GM18951 (cell line): ENCODE measurements at regions not wholly inside any gene's neighbourhood (a gene's known extent, or its start where the extent isn't known, plus 50 kb on each side); places are given as distances from the start of the nearest gene placed in this dataset.

Experiments
- POLR2A ChIP-seq: IDR thresholded peaks from 4 replicates; pipeline ENCODE4 v1.6.1; 2011; ENCODE audit warnings: mild to moderate bottlenecking; ENCODE audit not compliant: insufficient read length, insufficient read depth; ENCODE audit errors: extremely low read depth
- in situ Hi-C: fragments of 300-500 bp; cut with MboI; formaldehyde crosslinking; loops from one replicate; pipeline ENCODE4 v1.12.0; 2022; ENCODE audit warnings: low sequenced_read_pairs, mixed read lengths, inconsistent platforms; ENCODE audit not compliant: unreplicated experiment

DNA sequence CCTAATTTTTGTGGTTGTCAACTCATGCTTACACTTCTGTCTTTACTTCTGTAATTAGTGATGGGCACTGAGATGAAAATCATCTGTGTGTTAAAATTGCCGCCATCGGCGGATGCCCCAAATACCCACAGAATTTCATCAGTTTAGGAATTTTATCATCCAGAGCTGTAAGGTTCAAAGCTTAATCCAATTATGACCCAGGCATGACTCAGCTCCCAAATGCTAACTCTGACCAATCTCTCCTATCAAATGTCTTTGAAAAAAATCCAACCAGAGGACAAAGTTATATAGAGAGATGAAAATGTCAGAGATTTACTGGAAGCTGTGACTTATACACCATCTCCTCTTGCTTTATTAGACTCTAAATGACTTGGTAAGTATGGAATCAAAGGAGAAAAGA is 1048.7 kb upstream of the PRKX start:
- TF ChIP-seq POLR2A: no peak
- in situ Hi-C loops: no loop called here

DNA sequence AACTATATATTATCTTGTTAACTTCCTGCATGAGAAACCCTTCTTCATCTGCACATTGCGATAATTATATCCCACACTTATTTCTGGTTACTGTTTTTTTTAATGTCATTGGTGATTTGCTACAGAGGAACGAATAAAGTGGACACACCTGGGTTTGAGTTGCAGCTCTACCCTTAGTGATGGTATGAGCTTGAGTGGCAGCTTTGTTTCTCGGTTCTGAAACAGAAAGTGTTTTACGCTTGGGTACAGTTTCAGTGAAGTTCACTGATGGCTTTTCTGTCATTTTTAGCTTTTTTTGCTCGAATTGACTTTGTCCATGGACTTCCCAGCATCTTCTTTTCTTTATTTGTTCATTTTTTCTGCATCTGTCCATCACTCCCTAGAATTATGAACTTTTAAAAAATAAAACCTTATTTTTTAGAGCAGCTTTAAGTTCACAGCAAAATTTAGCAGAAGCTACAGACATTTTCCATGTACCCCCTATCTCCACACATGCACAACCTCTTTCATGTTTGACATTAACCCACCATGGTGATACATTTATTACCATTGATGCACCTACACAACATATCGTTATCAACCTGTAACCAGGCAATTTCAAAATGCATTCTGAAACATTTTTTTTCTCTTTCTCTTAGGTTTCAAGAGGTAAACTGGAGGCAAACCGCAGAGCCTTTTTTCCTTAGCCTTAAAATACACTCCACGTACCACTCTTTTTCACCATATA is 1041.6 kb upstream of the PRKX start:
- in situ Hi-C loops: no loop called here
- no peak for TF ChIP-seq POLR2A

DNA sequence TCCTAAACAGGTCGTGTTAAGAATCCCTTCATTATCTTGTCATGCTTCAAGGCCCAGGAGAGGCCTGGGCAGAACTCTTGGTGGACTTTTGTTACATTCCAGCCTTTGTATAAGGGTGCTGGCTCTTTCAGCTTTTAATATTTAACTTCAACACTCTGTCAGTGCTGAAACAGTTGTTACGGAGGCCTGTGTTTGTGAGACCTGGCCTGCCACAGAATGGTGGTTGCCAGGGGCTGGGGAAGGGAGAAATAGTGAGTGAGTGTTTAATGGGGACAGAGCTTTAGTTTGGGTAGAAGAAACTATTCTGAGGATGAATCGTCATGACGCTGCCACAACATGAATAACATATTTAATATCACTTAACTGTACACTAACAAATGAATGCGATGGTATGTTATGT is 1027.6 kb upstream of the PRKX start:
- TF ChIP-seq POLR2A: no peak
- in situ Hi-C loops: no loop called here

DNA sequence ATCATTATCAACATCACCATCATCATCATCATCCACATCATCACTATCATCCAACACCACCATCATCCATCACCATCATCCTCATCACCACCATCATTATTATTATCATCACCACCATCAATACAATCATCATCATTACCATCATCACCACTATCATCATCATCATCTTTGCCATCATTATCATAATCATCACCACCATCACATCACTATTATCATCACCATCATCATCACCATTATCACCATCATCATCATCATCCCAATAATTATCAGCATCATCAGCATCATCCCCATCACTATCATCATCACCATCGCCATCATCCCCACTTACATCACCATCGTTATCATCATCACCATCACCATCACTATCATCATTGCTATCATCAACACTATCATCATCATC is 1021.9 kb upstream of the PRKX start:
- in situ Hi-C loops: no loop called here

DNA sequence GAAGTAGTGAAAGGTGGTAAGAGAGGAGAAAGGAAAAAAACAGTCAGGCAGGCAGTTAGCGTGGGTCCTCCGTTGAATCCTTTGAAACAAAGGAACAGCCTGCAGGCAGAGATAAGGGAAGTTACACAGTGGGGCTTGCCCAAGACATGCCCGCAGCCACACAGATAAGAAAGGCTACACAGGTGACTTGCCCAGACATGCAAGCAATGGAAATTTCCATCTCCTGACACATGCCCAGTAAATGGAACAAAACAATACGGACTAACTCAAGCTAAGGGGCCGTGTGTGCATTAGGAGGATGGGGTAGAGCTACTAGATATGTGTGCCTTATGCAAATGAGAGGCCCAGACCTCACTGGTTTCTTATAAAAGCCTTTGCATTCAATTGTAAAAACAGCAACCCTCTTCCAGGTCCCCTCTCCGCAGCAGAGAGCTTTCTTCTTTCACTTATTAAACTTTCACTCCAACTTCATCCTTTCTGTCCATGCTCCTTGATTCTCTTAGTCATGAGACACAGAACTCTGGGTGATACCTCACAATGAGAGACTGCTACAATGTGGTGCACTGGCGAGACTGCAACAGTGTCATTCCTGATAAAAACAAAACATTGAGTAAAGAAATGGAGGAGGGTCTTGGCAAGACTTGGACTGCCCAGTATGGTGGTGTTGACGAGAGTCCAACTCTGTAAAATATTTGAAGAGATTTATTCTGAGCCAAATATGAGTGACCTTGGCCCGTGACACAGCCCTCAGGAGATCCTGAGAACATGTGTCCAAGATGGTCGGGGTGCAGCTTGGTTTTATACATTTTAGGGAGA is 997.4 kb upstream of the PRKX start:
- in situ Hi-C loops: no loop called here
- TF ChIP-seq POLR2A: no peak

More for the DNA sequence above, 1021.9 kb upstream of the PRKX start:
- no peak for TF ChIP-seq POLR2A

DNA sequence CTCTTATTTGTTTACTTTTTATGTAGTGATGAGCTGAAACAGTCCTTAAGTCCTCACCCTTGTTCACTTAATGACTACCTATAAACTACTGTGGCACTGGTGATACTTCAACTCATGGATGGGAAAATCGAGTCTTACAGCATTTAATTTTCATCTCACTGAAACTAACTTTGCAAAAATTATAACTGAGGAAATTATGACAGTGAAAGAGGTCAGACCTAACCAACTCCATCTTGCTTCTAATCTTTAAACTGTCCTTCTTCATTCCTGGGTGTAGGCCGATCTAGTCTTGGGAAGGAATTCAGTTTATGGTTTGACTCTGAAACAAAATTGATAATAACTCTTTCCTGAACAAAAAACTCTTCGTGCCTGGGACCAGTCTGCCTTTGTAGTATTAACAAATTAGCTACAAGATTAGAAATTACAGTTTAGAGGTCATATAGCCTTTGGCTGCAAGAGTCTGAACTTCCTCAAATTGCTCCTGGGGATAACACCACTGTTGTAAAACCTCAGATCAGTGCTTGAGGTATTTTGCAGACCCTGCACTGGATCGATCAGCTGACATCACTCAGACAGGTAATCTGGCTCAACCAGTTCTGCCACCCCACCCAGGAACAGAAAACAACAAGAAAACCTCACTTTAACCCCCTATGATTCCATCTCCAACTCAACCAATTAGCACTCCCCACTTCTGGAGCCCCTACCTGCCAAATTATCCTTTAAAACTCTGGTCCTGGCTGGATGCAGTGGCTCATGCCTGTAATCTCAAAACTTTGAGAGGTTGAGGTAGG is 995.7 kb upstream of the PRKX start:
- in situ Hi-C loops: no loop called here
- no peak for TF ChIP-seq POLR2A

DNA sequence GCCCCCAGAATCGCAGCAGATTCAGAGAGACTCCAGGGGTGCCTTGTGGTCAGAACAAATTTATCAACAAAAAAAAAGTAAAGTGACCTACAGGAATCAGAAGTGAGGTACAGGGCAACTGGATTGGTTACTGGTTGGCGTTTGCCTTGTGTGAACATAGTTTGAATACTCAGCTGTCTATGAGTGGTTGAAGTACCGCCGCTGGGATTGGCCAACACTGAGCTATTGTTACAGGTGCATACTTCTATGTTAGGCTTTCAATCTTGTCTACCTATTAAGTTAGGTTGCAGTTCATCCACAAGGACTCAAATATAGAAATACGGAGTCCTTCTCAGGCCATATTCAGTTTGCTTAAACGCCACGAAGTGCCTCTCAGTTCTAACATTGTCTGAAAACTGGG is 993.5 kb upstream of the PRKX start:
- no peak for TF ChIP-seq POLR2A
- in situ Hi-C loops: no loop called here

DNA sequence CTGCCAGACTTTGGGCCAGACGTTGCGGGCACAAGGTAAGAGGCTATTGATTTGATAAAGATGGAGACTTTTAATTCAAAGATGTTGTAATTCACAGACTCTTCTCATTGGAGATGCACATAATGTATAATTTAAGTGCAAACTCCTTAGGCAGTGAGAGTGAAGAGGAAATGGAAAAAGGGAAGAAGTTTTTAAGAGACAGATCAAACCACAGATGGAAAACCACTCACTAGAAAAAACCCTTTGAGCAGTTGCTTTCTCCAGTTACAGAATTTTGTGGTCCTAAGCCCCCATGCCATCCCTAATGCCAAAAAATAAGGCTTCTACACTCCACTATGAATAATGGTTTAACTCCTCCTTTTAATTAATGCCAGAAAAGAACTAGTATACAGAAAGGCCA is 977.1 kb upstream of the PRKX start:
- in situ Hi-C loops: no loop called here
- no peak for TF ChIP-seq POLR2A

DNA sequence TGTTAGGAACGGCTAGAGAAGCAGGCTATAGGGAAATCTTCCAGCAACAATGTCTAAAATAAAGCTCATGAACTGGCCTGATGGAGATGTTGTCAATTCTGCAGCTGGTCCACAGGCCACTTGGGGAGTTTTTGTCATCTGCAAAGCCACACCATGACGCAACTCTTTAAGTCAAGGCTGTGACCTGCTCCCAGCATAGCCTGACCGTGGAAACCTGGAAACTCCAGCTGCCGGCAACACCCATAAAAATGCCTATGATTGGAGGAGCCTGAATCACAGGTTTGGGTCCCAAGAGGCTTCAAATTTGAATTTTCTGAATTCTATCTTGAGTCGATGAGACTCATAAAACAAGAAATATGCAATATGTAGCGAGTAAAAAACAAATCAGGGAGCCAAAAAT is 969.2 kb upstream of the PRKX start:
- TF ChIP-seq POLR2A: no peak

DNA sequence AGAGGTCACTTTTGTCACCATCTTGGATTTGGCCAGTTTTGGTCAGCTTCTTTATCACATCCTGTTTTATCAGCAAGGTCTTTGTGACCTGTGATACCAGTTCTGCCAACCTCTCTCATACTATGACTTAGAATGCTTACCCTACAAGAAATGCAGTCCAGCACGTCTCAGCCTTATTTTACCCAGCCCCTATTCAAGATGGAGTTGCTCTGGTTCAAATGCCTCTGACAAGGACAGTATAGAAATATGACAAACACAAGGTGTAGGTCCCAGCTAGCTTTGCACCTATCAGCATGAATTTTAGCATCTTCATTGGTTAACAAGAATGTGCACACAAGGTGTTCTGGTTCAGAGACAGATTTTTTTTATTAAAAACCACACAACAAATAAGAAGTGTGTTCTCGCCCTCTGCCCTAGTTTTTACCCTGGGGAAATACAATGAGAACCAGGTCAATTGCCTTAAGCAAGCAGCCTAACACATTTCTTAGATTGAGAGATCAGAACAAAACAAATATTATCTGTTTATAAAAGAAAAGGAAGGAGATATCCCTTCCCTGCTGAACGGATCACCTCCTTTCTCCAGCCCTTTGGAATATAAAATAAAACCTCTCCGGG is 962.3 kb upstream of the PRKX start:
- in situ Hi-C loops: no loop called here
- no peak for TF ChIP-seq POLR2A

More for the DNA sequence above, 969.2 kb upstream of the PRKX start:
- in situ Hi-C loops: no loop called here

DNA sequence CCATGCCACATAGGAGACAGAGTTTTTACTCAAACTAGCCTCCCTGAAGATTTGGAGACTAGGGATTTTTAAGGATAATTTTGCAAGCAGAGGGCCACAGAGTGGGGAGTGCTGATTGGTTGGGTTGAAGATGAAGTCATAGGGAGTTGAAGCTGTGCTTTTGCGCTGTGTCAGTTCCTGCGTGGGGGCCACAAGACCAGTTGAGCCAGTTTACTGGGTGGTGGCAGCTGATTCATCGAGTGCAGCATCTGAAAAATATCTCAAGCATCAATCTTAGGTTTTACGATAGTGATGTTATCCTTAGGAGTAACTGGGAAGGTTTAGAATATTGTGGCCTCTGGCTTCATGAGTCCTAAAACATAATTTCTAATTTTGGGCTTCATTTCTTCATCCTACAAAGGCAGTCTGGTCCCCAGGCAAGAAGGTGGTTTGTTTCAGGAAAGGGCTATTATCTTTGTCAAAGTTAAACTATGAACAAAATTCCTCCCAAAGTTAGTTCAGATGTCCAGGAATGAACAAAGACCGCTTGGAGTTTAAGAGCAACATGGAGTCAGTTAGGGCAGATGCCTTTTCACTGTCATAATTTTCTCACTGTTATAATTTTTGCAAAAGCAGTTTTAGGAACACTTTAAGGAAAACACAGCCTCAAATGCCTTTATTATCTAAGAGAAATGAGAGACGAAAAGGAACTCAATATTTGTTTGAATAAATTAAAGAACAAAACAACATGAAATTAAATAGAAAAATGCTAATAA is 960.8 kb upstream of the PRKX start:
- in situ Hi-C loops: no loop called here
- TF ChIP-seq POLR2A: no peak

DNA sequence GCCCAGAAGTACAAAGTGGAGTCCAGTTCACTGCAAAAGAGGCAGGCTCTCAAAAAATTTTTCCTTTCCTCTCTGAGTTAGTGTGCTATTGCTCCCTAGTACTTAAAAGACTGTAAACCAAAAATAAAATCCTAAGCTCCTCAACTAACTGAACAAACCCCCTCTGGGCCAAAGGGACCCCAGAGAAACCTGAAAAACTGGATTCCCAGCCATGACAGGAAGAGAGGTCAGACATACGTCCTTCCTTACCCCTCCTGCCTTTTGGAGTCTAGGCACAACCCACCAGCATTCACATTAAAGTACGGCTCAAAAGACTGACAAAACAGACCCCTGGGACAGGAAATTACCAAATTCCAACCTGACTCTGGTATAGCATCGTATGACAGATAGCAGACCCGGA is 957.9 kb upstream of the PRKX start:
- no peak for TF ChIP-seq POLR2A
- in situ Hi-C loops: no loop called here
